T-helper 1 cell treated with Interleukin-12 subunit alpha and Interleukin-12 subunit beta and Interleukin-4 antibody, amounts not matched to agents 30 μg/mL and 1 μg/mL, for 36 hours (primary cell): ENCODE measurements at regions not wholly inside any gene's neighbourhood (a gene's known extent, or its start where the extent isn't known, plus 50 kb on each side); places are given as distances from the start of the nearest gene placed in this dataset.

Source experiments
- H3K27ac Mint-ChIP-seq: one replicate; pipeline ENCODE4 v1.8.0; 2021; ENCODE audit warnings: mild to moderate bottlenecking, mixed read lengths
- H3K27me3 Mint-ChIP-seq: one replicate; pipeline ENCODE4 v1.8.0; 2021; ENCODE audit warnings: low read depth, mixed read lengths
- H3K36me3 Mint-ChIP-seq: one replicate; pipeline ENCODE4 v1.8.0; 2021; ENCODE audit warnings: low read depth, mixed read lengths
- H3K4me1 Mint-ChIP-seq: one replicate; pipeline ENCODE4 v1.8.0; 2021; ENCODE audit warnings: low read depth, mixed read lengths
- H3K4me3 Mint-ChIP-seq: one replicate; pipeline ENCODE4 v1.8.0; 2021; ENCODE audit warnings: mild to moderate bottlenecking, moderate library complexity, mixed read lengths
- H3K9me3 Mint-ChIP-seq: one replicate; pipeline ENCODE4 v1.8.0; 2021; ENCODE audit warnings: mixed read lengths

DNA sequence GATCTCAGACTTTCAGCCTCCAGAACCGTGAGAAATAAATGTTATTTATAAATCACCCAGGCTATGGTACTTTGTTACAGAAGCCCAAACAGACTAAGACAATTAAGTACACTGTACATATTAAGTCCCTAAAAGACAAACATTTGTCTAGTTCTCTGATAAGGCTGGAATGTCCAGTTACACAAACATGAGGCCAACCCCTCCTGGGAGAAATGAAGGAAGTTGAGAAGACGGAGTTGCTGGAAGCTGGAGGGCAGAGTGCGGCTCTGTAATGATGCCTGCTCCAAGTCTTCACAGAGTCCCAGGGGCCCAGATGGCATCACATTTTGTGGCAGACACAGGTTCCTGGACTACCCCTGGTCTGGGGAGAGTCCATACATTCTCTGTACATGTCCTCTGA is 79.2 kb upstream of the ST8SIA3 start:
- Mint-ChIP-seq H3K4me1 (no peaks in the 10 kb centered on the region), H3K27ac (no peak overlapping the region), H3K36me3 (no peaks in the 10 kb centered on the region), H3K4me3 (no peak overlapping the region), H3K9me3 (no peaks in the 10 kb centered on the region), H3K27me3 (no peaks in the 10 kb centered on the region)

DNA sequence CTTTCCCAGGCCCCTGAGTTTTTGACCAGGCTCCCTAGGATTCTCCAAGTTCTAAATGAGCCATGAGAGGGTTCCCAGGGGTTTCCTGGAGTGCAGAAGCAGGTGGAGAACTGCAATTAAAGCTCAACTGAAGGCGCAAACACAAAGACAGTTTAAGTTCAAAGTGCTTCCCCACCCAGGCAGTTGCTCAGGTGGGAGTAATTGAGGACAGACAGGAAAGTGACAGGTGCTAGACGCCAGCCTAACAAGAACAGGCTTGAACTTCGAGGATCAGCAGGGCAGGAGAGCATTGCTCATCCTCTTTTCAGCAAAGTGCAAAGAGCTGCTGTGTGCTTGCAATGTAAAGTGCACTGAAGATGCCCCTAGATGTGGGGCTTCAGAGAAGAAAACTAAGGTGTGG is 77.2 kb upstream of the ST8SIA3 start:
- no peak overlapping the region for H3K4me3 Mint-ChIP-seq
- no peaks in the 10 kb centered on the region for H3K36me3 Mint-ChIP-seq
- no peaks in the 10 kb centered on the region for H3K9me3 Mint-ChIP-seq

DNA sequence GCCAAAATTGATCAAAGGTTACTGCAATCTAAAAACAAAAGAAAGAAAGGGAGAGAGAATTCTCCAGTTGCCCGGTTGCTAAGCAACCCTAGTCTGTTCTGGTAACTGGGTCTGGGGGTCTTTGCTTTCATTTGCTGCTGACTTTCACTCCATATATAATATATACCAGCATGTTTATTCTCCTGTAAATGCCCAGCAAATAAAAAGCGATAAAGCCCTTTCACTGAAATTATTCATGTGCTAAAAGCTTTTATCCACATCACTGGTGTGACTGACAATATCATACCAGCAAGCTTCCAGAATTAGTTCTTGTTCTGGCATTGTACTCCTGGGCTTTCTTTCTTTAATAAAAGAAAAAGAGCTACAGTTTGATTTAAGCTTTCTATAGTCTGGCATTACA is 75.5 kb upstream of the ST8SIA3 start:
- no peaks in the 10 kb centered on the region for H3K27me3 Mint-ChIP-seq
- no peaks in the 10 kb centered on the region for H3K4me1 Mint-ChIP-seq
- H3K4me3 Mint-ChIP-seq: no peak overlapping the region
- no peaks in the 10 kb centered on the region for H3K36me3 Mint-ChIP-seq
- H3K27ac Mint-ChIP-seq: no peak overlapping the region
- H3K9me3 Mint-ChIP-seq: no peaks in the 10 kb centered on the region

More for the DNA sequence above, 77.2 kb upstream of the ST8SIA3 start:
- H3K4me1 Mint-ChIP-seq: no peaks in the 10 kb centered on the region
- no peaks in the 10 kb centered on the region for H3K27me3 Mint-ChIP-seq
- H3K27ac Mint-ChIP-seq: no peak overlapping the region

DNA sequence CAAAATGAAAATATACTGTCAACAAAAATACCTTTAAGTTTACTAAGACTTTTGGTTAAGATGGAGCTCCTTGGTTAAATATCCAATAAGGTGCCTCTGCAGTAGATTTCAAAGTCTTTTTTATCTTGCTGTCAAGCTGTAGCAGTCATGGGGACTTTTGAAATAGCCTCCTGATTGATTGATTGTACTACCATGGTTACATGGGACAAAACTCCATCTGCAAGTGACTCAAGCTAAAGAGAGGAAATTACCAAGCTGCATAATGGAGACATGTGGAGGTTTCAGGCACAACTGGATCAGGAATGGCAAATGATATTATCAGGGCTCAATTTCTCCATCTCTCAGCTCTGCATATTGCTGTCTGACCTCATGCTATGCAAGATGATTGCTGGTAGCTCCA is 73.4 kb upstream of the ST8SIA3 start:
- H3K4me3 Mint-ChIP-seq: no peak overlapping the region
- no peak overlapping the region for H3K27ac Mint-ChIP-seq
- no peaks in the 10 kb centered on the region for H3K27me3 Mint-ChIP-seq
- peaks cover 3% of the 10 kb centered on the region for H3K9me3 Mint-ChIP-seq
- H3K36me3 Mint-ChIP-seq: no peaks in the 10 kb centered on the region
- no peaks in the 10 kb centered on the region for H3K4me1 Mint-ChIP-seq

DNA sequence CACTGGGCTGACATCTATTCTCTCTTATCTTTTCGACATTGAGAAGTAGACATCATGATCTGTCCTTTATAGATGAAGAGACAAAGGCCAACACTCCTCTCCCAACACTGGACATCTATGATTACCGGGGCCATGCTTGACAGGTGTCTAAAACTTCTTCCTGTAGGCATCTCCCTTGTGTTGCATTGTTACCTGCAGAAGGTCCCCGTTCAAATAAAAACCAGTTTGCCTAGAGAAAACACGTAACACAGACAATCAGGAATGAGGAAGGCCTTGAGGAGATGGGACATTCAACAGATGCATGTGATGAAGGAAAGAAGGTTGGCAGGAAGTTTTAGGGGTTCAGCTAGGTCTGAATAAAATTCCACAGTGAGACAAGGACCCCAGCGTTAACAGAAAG is 70.8 kb upstream of the ST8SIA3 start:
- Mint-ChIP-seq H3K4me3 (no peak overlapping the region), H3K27ac (no peak overlapping the region), H3K4me1 (no peaks in the 10 kb centered on the region), H3K27me3 (no peaks in the 10 kb centered on the region), H3K36me3 (no peaks in the 10 kb centered on the region), H3K9me3 (peaks cover 5% of the 10 kb centered on the region)

DNA sequence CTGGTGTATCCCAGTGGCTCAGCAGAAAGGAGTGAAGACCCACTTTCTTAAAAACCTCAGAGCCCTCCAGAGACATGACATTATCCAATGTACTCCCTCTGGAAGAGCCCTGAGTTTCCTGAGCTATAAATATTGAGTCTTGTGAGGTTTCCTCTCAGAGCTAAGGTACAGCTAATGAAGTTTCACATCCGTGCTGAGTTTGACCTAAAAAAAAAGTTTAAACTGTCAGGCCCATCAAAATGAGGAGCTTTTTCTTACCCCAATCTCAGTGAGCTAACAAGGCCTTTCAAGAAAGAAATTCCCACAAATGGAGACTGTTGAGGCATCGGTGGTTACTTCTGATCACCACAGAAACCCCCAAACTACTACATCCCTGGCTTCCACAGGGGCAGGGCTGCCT is 65.4 kb upstream of the ST8SIA3 start:
- Mint-ChIP-seq H3K4me1 (no peaks in the 10 kb centered on the region), H3K4me3 (no peak overlapping the region), H3K27me3 (no peaks in the 10 kb centered on the region), H3K36me3 (no peaks in the 10 kb centered on the region), H3K9me3 (peaks cover 17% of the 10 kb centered on the region), H3K27ac (no peak overlapping the region)

DNA sequence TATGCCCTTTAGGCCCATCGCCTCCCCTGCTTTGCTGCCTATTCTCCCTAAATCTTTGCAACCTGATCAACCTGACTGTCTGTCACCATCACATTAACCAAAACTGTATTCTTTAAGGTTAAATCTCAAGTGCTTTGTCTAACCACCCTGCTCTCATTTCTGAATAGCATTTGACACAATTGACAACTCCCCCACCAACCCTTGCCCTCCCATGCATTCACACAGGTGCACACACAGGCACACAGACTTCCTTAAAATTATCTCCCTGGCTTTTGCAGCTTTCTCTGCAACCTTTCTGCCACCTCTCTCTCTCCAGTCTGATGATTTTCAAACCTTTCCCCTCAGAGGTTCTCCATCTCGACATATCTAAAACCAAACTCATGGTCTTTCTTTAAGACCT is 64.6 kb upstream of the ST8SIA3 start:
- Mint-ChIP-seq H3K4me1 (no peaks in the 10 kb centered on the region), H3K36me3 (no peaks in the 10 kb centered on the region), H3K9me3 (peaks cover 17% of the 10 kb centered on the region), H3K27ac (no peak overlapping the region), H3K4me3 (no peak overlapping the region), H3K27me3 (no peaks in the 10 kb centered on the region)

DNA sequence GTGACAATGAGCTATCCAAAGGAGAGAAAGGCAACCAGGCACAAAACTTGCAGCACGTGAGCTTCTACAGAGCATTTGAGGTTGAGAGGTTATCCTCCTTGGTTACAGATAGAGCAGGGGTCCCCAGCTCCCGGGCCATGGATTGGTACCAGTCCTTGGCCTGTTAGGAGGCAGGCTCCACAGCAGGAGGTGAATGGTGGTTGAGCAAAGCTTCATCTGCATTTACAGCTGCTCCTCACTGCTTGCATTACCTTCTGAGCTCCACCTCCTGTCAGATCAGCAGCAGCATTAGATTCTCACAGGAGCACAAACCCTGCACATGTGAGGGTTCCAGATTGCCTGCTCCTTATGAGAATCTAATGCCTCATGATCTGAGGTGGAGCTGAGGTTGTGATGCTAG is 57.8 kb upstream of the ST8SIA3 start:
- no peaks in the 10 kb centered on the region for H3K27me3 Mint-ChIP-seq
- H3K27ac Mint-ChIP-seq: no peak overlapping the region
- peaks cover under 1% of the 10 kb centered on the region for H3K9me3 Mint-ChIP-seq
- no peaks in the 10 kb centered on the region for H3K36me3 Mint-ChIP-seq
- H3K4me3 Mint-ChIP-seq: no peak overlapping the region
- no peaks in the 10 kb centered on the region for H3K4me1 Mint-ChIP-seq

DNA sequence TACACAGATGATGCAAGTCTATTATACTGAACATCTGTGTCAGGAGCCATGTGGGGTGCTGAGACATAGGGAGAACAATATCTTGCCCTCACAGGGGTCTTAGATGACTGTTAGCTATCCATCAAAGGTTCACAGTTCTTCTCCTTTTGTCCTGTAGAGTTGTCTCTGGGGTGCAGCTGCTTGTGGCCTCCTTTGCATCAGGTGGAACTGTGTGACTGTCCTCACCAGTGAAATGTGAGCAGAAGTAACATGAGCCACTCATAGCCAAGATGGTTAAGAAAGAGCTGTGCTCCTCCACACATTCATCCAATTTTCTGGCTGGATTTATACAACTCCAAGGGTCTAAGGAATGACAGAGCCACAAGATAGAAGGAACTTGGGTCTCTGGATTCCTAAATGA is 56.0 kb upstream of the ST8SIA3 start:
- Mint-ChIP-seq H3K4me3 (no peak overlapping the region), H3K4me1 (no peaks in the 10 kb centered on the region), H3K36me3 (no peaks in the 10 kb centered on the region), H3K27ac (no peak overlapping the region), H3K9me3 (no peaks in the 10 kb centered on the region), H3K27me3 (no peaks in the 10 kb centered on the region)

DNA sequence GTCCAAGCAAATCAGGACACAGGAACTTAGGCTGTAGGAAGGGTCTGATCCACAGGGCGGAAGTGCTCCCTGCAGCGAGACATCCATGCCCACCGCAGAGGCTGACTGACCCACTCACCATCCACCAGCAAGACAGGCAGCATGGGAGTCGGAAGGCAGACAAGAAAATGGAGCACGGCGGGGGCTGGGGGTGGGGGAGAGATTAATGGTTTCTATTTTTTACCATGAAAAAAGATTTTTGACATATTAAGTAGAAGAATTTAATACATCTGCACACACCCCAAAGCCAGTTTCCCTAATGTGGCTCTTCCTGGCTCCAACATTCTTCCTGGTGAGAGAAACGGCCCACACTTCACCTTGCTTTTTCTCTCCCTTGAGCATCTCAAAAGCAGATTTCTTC is 55.1 kb upstream of the ST8SIA3 start:
- Mint-ChIP-seq H3K9me3 (no peaks in the 10 kb centered on the region), H3K4me3 (no peak overlapping the region), H3K36me3 (no peaks in the 10 kb centered on the region), H3K27ac (no peak overlapping the region), H3K4me1 (no peaks in the 10 kb centered on the region), H3K27me3 (peaks cover 2% of the 10 kb centered on the region)

DNA sequence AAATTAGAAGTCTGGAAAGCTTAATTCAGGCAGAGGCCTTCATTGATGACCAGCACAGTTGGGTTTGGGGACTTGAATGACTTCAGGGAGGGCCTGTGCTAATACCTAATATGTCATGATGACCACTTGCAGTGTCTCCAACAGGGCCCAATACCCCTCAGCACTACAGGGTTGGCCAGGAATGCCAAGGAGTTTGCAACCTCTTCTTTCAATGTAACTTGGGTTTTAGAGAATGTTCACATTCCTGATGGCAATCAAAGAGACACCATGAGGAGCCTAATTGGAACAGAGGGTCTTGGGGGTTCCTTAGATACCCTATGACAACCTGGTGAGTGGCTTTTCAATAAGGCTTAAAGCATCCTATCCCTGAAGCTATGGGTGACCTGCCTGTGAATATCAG is 52.4 kb upstream of the ST8SIA3 start:
- no peaks in the 10 kb centered on the region for H3K4me1 Mint-ChIP-seq
- no peaks in the 10 kb centered on the region for H3K9me3 Mint-ChIP-seq
- no peaks in the 10 kb centered on the region for H3K36me3 Mint-ChIP-seq
- H3K27me3 Mint-ChIP-seq: peaks cover 4% of the 10 kb centered on the region
- no peak overlapping the region for H3K4me3 Mint-ChIP-seq
- H3K27ac Mint-ChIP-seq: no peak overlapping the region

DNA sequence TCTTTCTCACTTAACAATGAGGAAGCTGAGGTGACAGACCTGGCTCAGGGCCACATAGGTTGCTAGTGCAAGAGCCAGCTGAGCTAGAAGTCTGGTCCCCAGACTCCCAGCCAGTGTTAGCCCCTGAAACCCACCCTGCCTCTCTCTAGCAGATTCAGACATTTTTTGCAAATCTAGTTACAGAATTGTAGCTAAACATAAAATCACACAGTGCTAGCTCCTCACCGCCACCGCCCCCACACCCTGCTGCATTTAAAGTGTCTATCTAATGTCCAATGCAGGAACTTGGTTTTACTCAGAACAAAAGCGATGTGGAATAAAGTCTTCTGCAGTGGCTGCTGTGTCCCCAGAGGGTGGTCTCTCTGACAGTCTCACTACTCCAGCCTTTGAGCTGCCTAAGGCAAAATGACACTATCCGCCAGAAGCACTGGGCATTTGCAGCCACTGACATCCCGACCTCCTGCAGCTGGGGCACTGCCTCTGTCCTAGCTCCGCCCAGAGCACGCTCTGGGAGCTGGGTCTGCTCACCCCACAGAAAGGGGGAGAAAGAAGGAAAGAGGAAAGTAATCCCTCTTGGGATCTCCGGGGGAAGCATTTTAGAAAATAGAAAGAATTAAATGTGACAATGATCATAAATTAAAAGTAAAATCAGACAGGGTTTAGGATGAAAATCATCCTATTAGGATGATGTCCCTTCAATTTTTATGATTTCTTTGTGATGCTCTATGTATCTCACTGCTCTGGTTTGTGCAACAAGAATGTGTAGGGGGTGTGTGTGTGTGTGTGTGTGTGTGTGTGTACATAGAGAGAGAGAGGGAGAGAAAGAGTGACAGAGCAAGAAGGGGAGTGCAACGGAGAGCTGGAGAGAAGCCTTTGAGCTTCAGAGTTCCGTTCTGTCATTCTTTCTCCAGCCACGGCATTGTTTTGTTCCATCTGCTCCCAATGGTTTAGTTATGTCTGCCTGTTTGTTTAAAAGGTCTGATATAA is 50.5 kb upstream of the ST8SIA3 start:
- Mint-ChIP-seq H3K9me3 (no peaks in the 10 kb centered on the region), H3K36me3 (no peaks in the 10 kb centered on the region)

More for the DNA sequence above, 50.5 kb upstream of the ST8SIA3 start:
- H3K27me3 Mint-ChIP-seq: peaks cover 4% of the 10 kb centered on the region
- H3K4me3 Mint-ChIP-seq: no peak overlapping the region
- no peak overlapping the region for H3K27ac Mint-ChIP-seq
- no peaks in the 10 kb centered on the region for H3K4me1 Mint-ChIP-seq
